ENCODE measurements at regions not wholly inside any gene's neighbourhood (a gene's known extent, or its start where the extent isn't known, plus 50 kb on each side); places are given as distances from the start of the nearest gene placed in this dataset.
"Not testable (repeated sequence)": the region's sequence is repeated elsewhere in the genome, so short reads cannot be mapped to it uniquely, and the experiment has no call there.

GRCh38 chr4:177191586-177191985 is 118.1 kb upstream of the NEIL3 start:
- no peak for DNase-seq

- DNase-seq: no peak
Measured at GRCh38 chr4:177191991-177192390, 117.7 kb upstream of the NEIL3 start.

- DNase-seq: not testable (repeated sequence)
Measured at GRCh38 chr4:177193024-177193715, 116.5 kb upstream of the NEIL3 start.

GRCh38 chr4:177194906-177195305 is 114.8 kb upstream of the NEIL3 start:
- DNase-seq: no peak

GRCh38 chr4:177196615-177197014 is 113.1 kb upstream of the NEIL3 start:
- DNase-seq: no peak

GRCh38 chr4:177201614-177202013 is 108.1 kb upstream of the NEIL3 start:
- no peak for DNase-seq

GRCh38 chr4:177204126-177204525 is 105.5 kb upstream of the NEIL3 start:
- no peak for DNase-seq

GRCh38 chr4:177214935-177215334 is 94.7 kb upstream of the NEIL3 start:
- no peak for DNase-seq

- no peak for DNase-seq
Measured at GRCh38 chr4:177220376-177220775, 89.3 kb upstream of the NEIL3 start.

- DNase-seq: no peak
Measured at GRCh38 chr4:177222781-177223180, 86.9 kb upstream of the NEIL3 start.

- DNase-seq: no peak
Measured at GRCh38 chr4:177225605-177226004, 84.1 kb upstream of the NEIL3 start.

- DNase-seq: no peak
Measured at GRCh38 chr4:177227636-177228035, 82.0 kb upstream of the NEIL3 start.

- no peak for DNase-seq
Measured at GRCh38 chr4:177228599-177228998, 81.1 kb upstream of the NEIL3 start.

- no peak for DNase-seq
Measured at GRCh38 chr4:177229331-177229730, 80.3 kb upstream of the NEIL3 start.

GRCh38 chr4:177232473-177232872 is 77.2 kb upstream of the NEIL3 start:
- no peak for DNase-seq

- DNase-seq: no peak
Measured at GRCh38 chr4:177235026-177235425, 74.6 kb upstream of the NEIL3 start.

GRCh38 chr4:177236886-177237285 is 72.8 kb upstream of the NEIL3 start:
- no peak for DNase-seq

- no peak for DNase-seq
Measured at GRCh38 chr4:177237291-177237690, 72.4 kb upstream of the NEIL3 start.

GRCh38 chr4:177239477-177239876 is 70.2 kb upstream of the NEIL3 start:
- no peak for DNase-seq

- DNase-seq: no peak
Measured at GRCh38 chr4:177239878-177240277, 69.8 kb upstream of the NEIL3 start.

GRCh38 chr4:177242651-177243286 is 66.9 kb upstream of the NEIL3 start:
- DNase-seq: no peak

GRCh38 chr4:177246641-177247584 is 62.8 kb upstream of the NEIL3 start:
- no peak for DNase-seq

- peak; percentile 48 for DNase-seq
Measured at GRCh38 chr4:177250056-177250696, 59.5 kb upstream of the NEIL3 start.
